Neural progenitor cell (in vitro differentiated cells): ENCODE measurements at regions not wholly inside any gene's neighbourhood (a gene's known extent, or its start where the extent isn't known, plus 50 kb on each side); places are given as distances from the start of the nearest gene placed in this dataset.

Source experiments
- DNase-seq: peaks from one replicate; pipeline ENCODE4 v3.0.0-alpha.2; 2016; ENCODE audit warnings: low spot score
- H2AFZ ChIP-seq: fragments of 200-600 bp; sonication (generic); replicated peaks from 2 replicates; pipeline ENCODE4 v1.6.1; 2016; ENCODE audit warnings: antibody characterized with exemption
- H3F3A ChIP-seq: fragments of 200-600 bp; sonication (generic); 2 replicates; pipeline ENCODE4 v1.6.1; 2016; ENCODE audit warnings: antibody characterized with exemption, low read depth
- H3K27ac ChIP-seq: fragments of 200-600 bp; sonication (generic); 2 replicates; pipeline ENCODE4 v1.5.1; 2016; ENCODE audit warnings: mild to moderate bottlenecking
- H3K27me3 ChIP-seq: fragments of 200-600 bp; sonication (generic); 2 replicates; pipeline ENCODE4 v1.6.1; 2016; ENCODE audit warnings: mild to moderate bottlenecking, moderate library complexity
- H3K36me3 ChIP-seq: fragments of 200-600 bp; sonication (generic); 2 replicates; pipeline ENCODE4 v1.5.1; 2016
- H3K4me1 ChIP-seq: fragments of 200-600 bp; sonication (generic); 2 replicates; pipeline ENCODE4 v1.6.1; 2016; ENCODE audit warnings: mixed run types
- H3K4me2 ChIP-seq: fragments of 200-600 bp; sonication (generic); 2 replicates; pipeline ENCODE4 v1.6.1; 2016
- H3K4me3 ChIP-seq: fragments of 200-600 bp; sonication (generic); 2 replicates; pipeline ENCODE4 v1.5.1; 2016
- H3K79me2 ChIP-seq: fragments of 200-600 bp; sonication (generic); 2 replicates; pipeline ENCODE4 v1.6.1; 2016; ENCODE audit warnings: low read depth
- H3K9ac ChIP-seq: fragments of 200-600 bp; sonication (generic); 2 replicates; pipeline ENCODE4 v1.6.1; 2016
- H3K9me3 ChIP-seq: fragments of 200-600 bp; sonication (generic); 2 replicates; pipeline ENCODE4 v1.5.1; 2016; ENCODE audit warnings: low read depth
- H4K20me1 ChIP-seq: fragments of 200-600 bp; sonication (generic); 2 replicates; pipeline ENCODE4 v1.6.1; 2016; ENCODE audit warnings: low read depth
- H3K27ac Mint-ChIP-seq: 3 replicates; pipeline ENCODE4 v1.8.0; 2021; ENCODE audit warnings: mixed read lengths
- H3K27me3 Mint-ChIP-seq: 2 replicates; pipeline ENCODE4 v1.8.0; 2022; ENCODE audit warnings: low read depth, mild to moderate bottlenecking, inconsistent platforms, moderate library complexity, mixed read lengths; ENCODE audit not compliant: insufficient read depth
- H3K36me3 Mint-ChIP-seq: 3 replicates; pipeline ENCODE4 v1.8.0; 2021; ENCODE audit warnings: mixed read lengths
- H3K4me1 Mint-ChIP-seq: 3 replicates; pipeline ENCODE4 v1.8.0; 2021; ENCODE audit warnings: mixed read lengths
- H3K4me3 Mint-ChIP-seq: 3 replicates; pipeline ENCODE4 v1.8.0; 2021; ENCODE audit warnings: mild to moderate bottlenecking, moderate library complexity, mixed read lengths
- H3K9me3 Mint-ChIP-seq: 3 replicates; pipeline ENCODE4 v1.8.0; 2020; ENCODE audit warnings: mixed read lengths
- CTCF ChIP-seq: fragments of 200-600 bp; sonication (generic); IDR thresholded peaks from 2 replicates; pipeline ENCODE4 v1.5.1; 2017; ENCODE audit warnings: antibody characterized with exemption, mild to moderate bottlenecking
- EZH2 ChIP-seq: fragments of 200-600 bp; sonication (generic); IDR thresholded peaks from 2 replicates; pipeline ENCODE4 v1.6.1; 2017; ENCODE audit warnings: antibody characterized with exemption, mild to moderate bottlenecking, moderate library complexity
- EZH2phosphoT487 ChIP-seq: fragments of 200-600 bp; sonication (generic); IDR thresholded peaks from 2 replicates; pipeline ENCODE4 v1.6.1; 2017; ENCODE audit warnings: antibody characterized with exemption

GRCh38 chr2:180662521-180662920 is 317.9 kb upstream of the UBE2E3 start:
- Histone ChIP-seq H3K4me3 (no peak overlapping the region), H3K27ac (no peak overlapping the region), H3K4me2 (no peak overlapping the region), H3K36me3 (no peaks in the 10 kb centered on the region), H3F3A (no peaks in the 10 kb centered on the region), H3K9ac (no peak overlapping the region), H4K20me1 (no peaks in the 10 kb centered on the region), H3K27me3 (no peaks in the 10 kb centered on the region), H3K4me1 (no peaks in the 10 kb centered on the region), H3K9me3 (no peaks in the 10 kb centered on the region), H3K79me2 (no peaks in the 10 kb centered on the region), H2AFZ (no peak overlapping the region)
- DNase-seq = no peak
- Mint-ChIP-seq H3K27ac (no peak overlapping the region), H3K9me3 (no peaks in the 10 kb centered on the region), H3K4me1 (peaks cover 2% of the 10 kb centered on the region), H3K27me3 (no peaks in the 10 kb centered on the region), H3K36me3 (no peaks in the 10 kb centered on the region), H3K4me3 (no peak overlapping the region)
- TF ChIP-seq EZH2 = no peak
- no peak for TF ChIP-seq CTCF
- no peak for TF ChIP-seq EZH2phosphoT487

- H3K4me3 Mint-ChIP-seq = no peak overlapping the region
Observed at GRCh38 chr2:180661686-180662030, 318.7 kb upstream of the UBE2E3 start.

GRCh38 chr2:180660881-180661685 is 319.3 kb upstream of the UBE2E3 start:
- Mint-ChIP-seq H3K27ac (no peak overlapping the region), H3K27me3 (no peaks in the 10 kb centered on the region), H3K9me3 (no peaks in the 10 kb centered on the region)

More at GRCh38 chr2:180661686-180662030, 318.7 kb upstream of the UBE2E3 start:
- Histone ChIP-seq H4K20me1 (no peaks in the 10 kb centered on the region), H2AFZ (no peak overlapping the region), H3K27me3 (no peaks in the 10 kb centered on the region), H3K36me3 (no peaks in the 10 kb centered on the region), H3K79me2 (no peaks in the 10 kb centered on the region), H3K4me1 (no peaks in the 10 kb centered on the region), H3K9me3 (no peaks in the 10 kb centered on the region), H3K4me2 (no peak overlapping the region), H3K4me3 (no peak overlapping the region), H3K27ac (no peak overlapping the region), H3K9ac (no peak overlapping the region), H3F3A (no peaks in the 10 kb centered on the region)
- H3K27ac Mint-ChIP-seq = no peak overlapping the region
- no peak for TF ChIP-seq CTCF
- no peak for TF ChIP-seq EZH2phosphoT487
- no peak for TF ChIP-seq EZH2
- H3K27me3 Mint-ChIP-seq = no peaks in the 10 kb centered on the region
- DNase-seq = no peak
- H3K9me3 Mint-ChIP-seq = no peaks in the 10 kb centered on the region
- peaks cover 2% of the 10 kb centered on the region for H3K4me1 Mint-ChIP-seq
- no peaks in the 10 kb centered on the region for H3K36me3 Mint-ChIP-seq

GRCh38 chr2:180660207-180660606 is 320.2 kb upstream of the UBE2E3 start:
- H3K4me1 ChIP-seq = no peaks in the 10 kb centered on the region
- H3K27me3 ChIP-seq = no peaks in the 10 kb centered on the region
- Mint-ChIP-seq H3K27ac (no peak overlapping the region), H3K36me3 (no peaks in the 10 kb centered on the region), H3K4me3 (no peak overlapping the region), H3K9me3 (no peaks in the 10 kb centered on the region), H3K27me3 (no peaks in the 10 kb centered on the region), H3K4me1 (peaks cover 2% of the 10 kb centered on the region)
- H4K20me1 ChIP-seq = no peaks in the 10 kb centered on the region
- no peak overlapping the region for H3K4me3 ChIP-seq
- H2AFZ ChIP-seq = no peak overlapping the region
- H3F3A ChIP-seq = no peaks in the 10 kb centered on the region
- no peak overlapping the region for H3K9ac ChIP-seq
- H3K4me2 ChIP-seq = no peak overlapping the region
- H3K36me3 ChIP-seq = no peaks in the 10 kb centered on the region
- no peaks in the 10 kb centered on the region for H3K79me2 ChIP-seq
- no peaks in the 10 kb centered on the region for H3K9me3 ChIP-seq
- no peak overlapping the region for H3K27ac ChIP-seq
- TF ChIP-seq CTCF = no peak
- TF ChIP-seq EZH2 = no peak
- no peak for TF ChIP-seq EZH2phosphoT487
- no peak for DNase-seq

More at GRCh38 chr2:180660881-180661685, 319.3 kb upstream of the UBE2E3 start:
- Histone ChIP-seq H3K27ac (no peak overlapping the region), H3K9ac (no peak overlapping the region), H3K27me3 (no peaks in the 10 kb centered on the region), H3K9me3 (no peaks in the 10 kb centered on the region), H3K36me3 (no peaks in the 10 kb centered on the region), H2AFZ (no peak overlapping the region), H4K20me1 (no peaks in the 10 kb centered on the region), H3K79me2 (no peaks in the 10 kb centered on the region), H3F3A (no peaks in the 10 kb centered on the region), H3K4me1 (no peaks in the 10 kb centered on the region), H3K4me2 (no peak overlapping the region), H3K4me3 (no peak overlapping the region)
- Mint-ChIP-seq H3K4me3 (no peak overlapping the region), H3K4me1 (peaks cover 2% of the 10 kb centered on the region), H3K36me3 (no peaks in the 10 kb centered on the region)
- no peak for TF ChIP-seq EZH2phosphoT487
- TF ChIP-seq EZH2 = no peak
- DNase-seq = no peak
